ENCODE measurements at regions not wholly inside any gene's neighbourhood (a gene's known extent, or its start where the extent isn't known, plus 50 kb on each side); places are given as distances from the start of the nearest gene placed in this dataset.

DNA sequence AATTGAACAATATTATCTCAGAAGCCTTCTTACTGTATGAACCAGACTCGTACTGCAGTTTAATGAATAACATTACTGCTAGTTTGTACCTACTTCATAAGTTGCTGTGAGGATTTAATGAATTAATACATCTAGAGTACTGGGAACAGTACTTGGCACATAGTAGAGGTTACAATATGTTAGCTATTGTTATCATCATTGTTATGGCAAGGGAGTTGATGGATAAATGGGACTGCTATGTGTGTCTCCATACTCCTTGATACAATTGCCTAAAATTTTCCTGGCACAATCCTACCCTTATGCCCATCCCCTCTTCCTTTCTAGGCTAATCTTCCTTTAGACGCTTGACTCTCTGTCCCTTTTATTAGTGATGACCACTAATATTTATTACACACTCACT lies 473.6 kb downstream of the MCTP2 start:
- TF ChIP-seq CTCF (IDR thresholded peaks at IDR 0.05) (no peak), POLR2A (IDR thresholded peaks at IDR 0.05) (no peak)
